ENCODE measurements at regions not wholly inside any gene's neighbourhood (a gene's known extent, or its start where the extent isn't known, plus 50 kb on each side); places are given as distances from the start of the nearest gene placed in this dataset.

DNA sequence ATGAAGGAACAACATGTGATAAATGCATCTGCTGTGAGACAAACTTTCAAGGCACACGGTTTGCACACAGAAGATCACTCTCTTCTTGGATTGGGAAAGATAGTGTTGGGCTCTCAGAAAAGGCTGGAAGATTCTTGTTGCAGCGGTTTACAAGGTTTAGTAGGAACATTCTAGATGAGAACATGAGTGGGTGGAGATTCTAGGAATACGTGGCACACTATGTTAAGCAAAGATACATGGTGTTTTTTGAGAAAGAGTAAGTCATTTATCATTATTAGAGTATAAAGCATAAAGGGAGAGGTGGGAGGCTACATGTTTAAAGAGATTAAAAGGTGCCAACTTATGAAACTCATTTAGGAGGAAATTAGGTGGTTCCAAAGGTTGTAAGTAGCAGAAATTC lies 348.8 kb upstream of the HS3ST1 start:
- no peak for DNase-seq (ENCODE audit: low read depth)
- TF ChIP-seq CTCF (conservative IDR thresholded peaks at IDR 0.05; ENCODE audit: low read depth, low read length): no peak
- H3K4me3 ChIP-seq (ENCODE audit: low read depth, low read length): no peak overlapping the region

DNA sequence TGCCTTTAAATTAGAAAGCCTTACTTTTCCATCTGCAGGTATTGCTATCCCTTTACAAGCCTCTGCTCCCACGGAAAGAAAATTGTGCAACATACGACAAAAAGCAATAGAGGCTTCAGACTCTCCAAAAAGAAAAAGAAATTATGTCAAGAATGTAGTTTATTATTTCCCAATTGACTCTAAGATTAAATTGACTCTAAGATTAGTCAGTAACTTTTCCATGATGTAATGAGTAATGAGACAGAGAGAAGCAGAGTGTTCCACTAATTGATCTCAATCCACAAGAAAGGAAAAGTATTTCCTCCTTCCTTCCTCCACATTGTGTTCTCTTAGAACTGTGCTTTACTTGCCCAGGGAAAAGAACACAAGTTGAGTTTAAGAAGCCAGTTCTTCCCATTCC lies 345.7 kb upstream of the HS3ST1 start:
- H3K4me3 ChIP-seq (ENCODE audit: low read depth, low read length): no peak overlapping the region
- DNase-seq (ENCODE audit: low read depth): no peak
- no peak for TF ChIP-seq CTCF (conservative IDR thresholded peaks at IDR 0.05; ENCODE audit: low read depth, low read length)

GRCh38 chr4:11773798-11774197 lies 345.1 kb upstream of the HS3ST1 start:
- no peak for TF ChIP-seq CTCF (conservative IDR thresholded peaks at IDR 0.05; ENCODE audit: low read depth, low read length)
- no peak overlapping the region for H3K4me3 ChIP-seq (ENCODE audit: low read depth, low read length)
- DNase-seq (ENCODE audit: low read depth): no peak

DNA sequence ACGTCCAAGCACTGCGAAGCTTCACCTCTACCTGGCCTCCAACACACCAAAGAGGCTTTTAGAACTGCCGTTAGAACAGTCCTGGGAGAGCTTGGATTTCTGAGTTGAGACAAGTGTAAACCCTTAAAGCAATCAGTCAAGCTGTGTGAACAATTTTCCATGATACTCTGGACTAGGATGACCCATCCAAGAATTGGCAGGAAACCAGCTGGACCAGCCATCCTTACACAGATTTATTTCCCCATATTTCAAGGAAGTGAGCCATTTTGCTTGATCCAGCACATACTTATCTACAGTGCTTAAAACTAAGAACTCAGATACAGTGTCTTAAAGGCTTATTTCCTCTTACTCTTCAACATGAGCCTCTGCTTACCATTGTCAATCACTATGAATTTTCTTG lies 340.7 kb upstream of the HS3ST1 start:
- no peak for DNase-seq (ENCODE audit: low read depth)
- TF ChIP-seq CTCF (conservative IDR thresholded peaks at IDR 0.05; ENCODE audit: low read depth, low read length): no peak
- H3K4me3 ChIP-seq (ENCODE audit: low read depth, low read length): no peak overlapping the region

DNA sequence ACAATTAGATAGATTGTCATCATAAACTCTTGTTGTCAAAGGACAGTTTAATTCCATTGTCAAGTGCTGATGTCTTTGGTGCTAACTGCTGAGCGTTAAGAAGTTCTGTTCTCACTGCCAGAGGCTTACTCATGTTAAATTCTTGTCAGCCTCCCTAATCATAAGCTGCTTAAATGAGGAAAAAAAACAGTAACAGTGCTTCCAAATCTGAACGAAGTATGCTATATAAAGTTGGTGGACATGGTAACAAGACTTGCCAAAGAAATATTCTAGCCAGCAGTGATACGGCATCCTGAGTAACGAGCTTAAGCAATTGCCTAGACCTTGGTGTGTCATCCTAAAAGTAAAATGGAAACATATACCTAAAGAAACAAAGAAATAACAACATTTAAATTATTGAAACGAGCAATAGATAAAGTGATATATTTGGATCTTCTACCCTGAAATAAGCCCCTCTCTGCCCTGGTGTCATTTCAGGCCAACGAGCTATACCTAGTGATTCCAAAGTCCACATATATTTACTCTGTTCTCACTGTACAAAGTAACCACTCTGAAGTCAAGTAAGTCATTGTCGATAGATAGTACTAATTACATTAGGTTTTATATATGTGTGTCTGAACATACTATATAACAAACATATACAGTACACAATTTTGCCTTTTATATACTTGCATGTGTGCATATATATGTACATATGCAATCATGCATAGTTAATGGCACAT lies 339.7 kb upstream of the HS3ST1 start:
- no peak overlapping the region for H3K4me3 ChIP-seq (ENCODE audit: low read depth, low read length)
- no peak for DNase-seq (ENCODE audit: low read depth)
- no peak for TF ChIP-seq CTCF (conservative IDR thresholded peaks at IDR 0.05; ENCODE audit: low read depth, low read length)

DNA sequence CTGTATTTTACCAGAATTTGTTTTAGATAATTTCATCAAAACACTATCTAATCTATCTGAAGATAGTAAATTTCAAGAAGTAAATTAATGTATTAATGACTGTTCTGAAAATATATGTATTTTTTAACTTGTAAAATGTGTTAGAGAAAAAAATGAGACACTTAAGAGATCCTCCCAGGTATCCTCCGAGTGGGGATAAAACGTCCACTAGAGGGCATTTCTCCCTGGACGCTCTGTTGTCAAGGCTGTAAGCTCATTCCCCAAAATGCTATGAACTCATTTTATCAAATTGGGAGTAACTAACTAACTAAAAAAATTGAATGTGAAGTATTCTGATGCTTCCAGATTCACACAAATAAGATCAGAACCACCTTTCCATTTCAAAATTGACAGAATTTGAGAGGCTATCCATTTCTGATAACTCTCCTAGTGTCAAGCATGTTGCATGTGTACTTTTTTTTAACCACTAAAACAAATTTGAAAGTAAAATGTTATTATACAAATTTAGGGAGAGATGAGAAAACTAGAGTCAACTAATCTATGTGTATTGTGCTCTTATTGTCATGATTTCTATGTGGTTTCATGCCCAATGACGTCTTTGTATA lies 337.3 kb upstream of the HS3ST1 start:
- H3K4me3 ChIP-seq (ENCODE audit: low read depth, low read length): no peak overlapping the region
- peak; percentile 81 for TF ChIP-seq CTCF (conservative IDR thresholded peaks at IDR 0.05; ENCODE audit: low read depth, low read length)
- peak; percentile 72 for DNase-seq (ENCODE audit: low read depth)
